MM.1S (cell line): ENCODE measurements at regions not wholly inside any gene's neighbourhood (a gene's known extent, or its start where the extent isn't known, plus 50 kb on each side); places are given as distances from the start of the nearest gene placed in this dataset.

Experiments
- DNase-seq: peaks from one replicate; pipeline ENCODE4 v3.0.0-alpha.2; 2015
- H2AFZ ChIP-seq: fragments of 300-600 bp; sonication (generic); 2 replicates; pipeline ENCODE4 v1.6.0; 2016; ENCODE audit warnings: antibody characterized with exemption, low read length
- H3F3A ChIP-seq: fragments of 300-600 bp; sonication (generic); 2 replicates; pipeline ENCODE4 v1.6.1; 2016; ENCODE audit warnings: mild to moderate bottlenecking, antibody characterized with exemption, low read length, moderate library complexity, mixed read lengths; ENCODE audit not compliant: insufficient read depth
- H3K27ac ChIP-seq: fragments of 300-600 bp; sonication (generic); 2 replicates; pipeline ENCODE4 v1.5.1; 2016; ENCODE audit warnings: mild to moderate bottlenecking, low read length
- H3K27me3 ChIP-seq: fragments of 300-600 bp; sonication (generic); replicated peaks from 2 replicates; pipeline ENCODE4 v1.6.0; 2016; ENCODE audit warnings: low read length; ENCODE audit not compliant: insufficient read depth
- H3K36me3 ChIP-seq: fragments of 300-600 bp; sonication (generic); replicated peaks from 2 replicates; pipeline ENCODE4 v1.6.1; 2016; ENCODE audit warnings: mild to moderate bottlenecking, low read length, mixed read lengths; ENCODE audit not compliant: insufficient read depth
- H3K4me1 ChIP-seq: fragments of 300-600 bp; sonication (generic); 2 replicates; pipeline ENCODE4 v1.6.1; 2016; ENCODE audit warnings: low read length, mixed read lengths
- H3K4me2 ChIP-seq: fragments of 300-600 bp; sonication (generic); 2 replicates; pipeline ENCODE4 v1.6.0; 2016; ENCODE audit warnings: low read depth, low read length
- H3K4me3 ChIP-seq: fragments of 300-600 bp; sonication (generic); 2 replicates; pipeline ENCODE4 v1.5.1; 2016; ENCODE audit warnings: low read length, mixed read lengths
- H3K79me2 ChIP-seq: fragments of 300-600 bp; sonication (generic); 2 replicates; pipeline ENCODE4 v1.6.1; 2016; ENCODE audit warnings: mixed run types, low read length, mixed read lengths
- H3K9ac ChIP-seq: fragments of 300-600 bp; sonication (generic); 2 replicates; pipeline ENCODE4 v1.6.1; 2016; ENCODE audit warnings: low read length, mixed read lengths
- H3K9me2 ChIP-seq: fragments of 300-600 bp; sonication (generic); replicated peaks from 2 replicates; pipeline ENCODE4 v1.6.1; 2016; ENCODE audit warnings: mild to moderate bottlenecking, low read length, mixed read lengths; ENCODE audit not compliant: insufficient read depth
- H3K9me3 ChIP-seq: fragments of 300-600 bp; sonication (generic); replicated peaks from 2 replicates; pipeline ENCODE4 v1.6.1; 2016; ENCODE audit warnings: mild to moderate bottlenecking, low read length, mixed read lengths; ENCODE audit not compliant: insufficient read depth
- H4K20me1 ChIP-seq: fragments of 300-600 bp; sonication (generic); 2 replicates; pipeline ENCODE4 v1.6.1; 2016; ENCODE audit warnings: mild to moderate bottlenecking, low read length, moderate library complexity, mixed read lengths; ENCODE audit not compliant: insufficient read depth
- EZH2 ChIP-seq: fragments of 300-600 bp; sonication (generic); optimal IDR thresholded peaks from 2 replicates; pipeline ENCODE3; 2017; ENCODE audit warnings: low read depth, mild to moderate bottlenecking, antibody characterized with exemption, low read length, mixed read lengths
- EZH2phosphoT487 ChIP-seq: fragments of 300-600 bp; sonication (generic); IDR thresholded peaks from 2 replicates; pipeline ENCODE4 v1.6.1; 2018; ENCODE audit warnings: antibody characterized with exemption, low read length
- TF ChIP-seq, protein P1 (sequence below): fragments of 300-600 bp; sonication (generic); IDR thresholded peaks from 2 replicates; pipeline ENCODE4 v1.5.1; 2016; ENCODE audit warnings: antibody characterized with exemption, low read length, mixed read lengths

- Histone ChIP-seq H3F3A (0 out of 2 replicates have a peak, but pooled peaks cover under 1% of the 10 kb centered on the region), H4K20me1 (no peaks in the 10 kb centered on the region), H3K27me3 (no peaks in the 10 kb centered on the region), H3K4me1 (peaks cover 21% of the 10 kb centered on the region), H2AFZ (no peak overlapping the region), H3K4me3 (no peak overlapping the region), H3K9ac (no peak overlapping the region), H3K9me2 (no peaks in the 10 kb centered on the region), H3K27ac (no peak overlapping the region), H3K9me3 (no peaks in the 10 kb centered on the region), H3K79me2 (no peaks in the 10 kb centered on the region), H3K4me2 (no peak overlapping the region), H3K36me3 (no peaks in the 10 kb centered on the region)
- no peak for TF ChIP-seq EZH2
- TF ChIP-seq EZH2phosphoT487, result no peak
- TF ChIP-seq, protein P1, sequence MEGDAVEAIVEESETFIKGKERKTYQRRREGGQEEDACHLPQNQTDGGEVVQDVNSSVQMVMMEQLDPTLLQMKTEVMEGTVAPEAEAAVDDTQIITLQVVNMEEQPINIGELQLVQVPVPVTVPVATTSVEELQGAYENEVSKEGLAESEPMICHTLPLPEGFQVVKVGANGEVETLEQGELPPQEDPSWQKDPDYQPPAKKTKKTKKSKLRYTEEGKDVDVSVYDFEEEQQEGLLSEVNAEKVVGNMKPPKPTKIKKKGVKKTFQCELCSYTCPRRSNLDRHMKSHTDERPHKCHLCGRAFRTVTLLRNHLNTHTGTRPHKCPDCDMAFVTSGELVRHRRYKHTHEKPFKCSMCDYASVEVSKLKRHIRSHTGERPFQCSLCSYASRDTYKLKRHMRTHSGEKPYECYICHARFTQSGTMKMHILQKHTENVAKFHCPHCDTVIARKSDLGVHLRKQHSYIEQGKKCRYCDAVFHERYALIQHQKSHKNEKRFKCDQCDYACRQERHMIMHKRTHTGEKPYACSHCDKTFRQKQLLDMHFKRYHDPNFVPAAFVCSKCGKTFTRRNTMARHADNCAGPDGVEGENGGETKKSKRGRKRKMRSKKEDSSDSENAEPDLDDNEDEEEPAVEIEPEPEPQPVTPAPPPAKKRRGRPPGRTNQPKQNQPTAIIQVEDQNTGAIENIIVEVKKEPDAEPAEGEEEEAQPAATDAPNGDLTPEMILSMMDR, result no peak
- DNase-seq, result no peak
Observed at GRCh38 chr6:105499136-105499870, 96.4 kb upstream of the PREP start.

DNA sequence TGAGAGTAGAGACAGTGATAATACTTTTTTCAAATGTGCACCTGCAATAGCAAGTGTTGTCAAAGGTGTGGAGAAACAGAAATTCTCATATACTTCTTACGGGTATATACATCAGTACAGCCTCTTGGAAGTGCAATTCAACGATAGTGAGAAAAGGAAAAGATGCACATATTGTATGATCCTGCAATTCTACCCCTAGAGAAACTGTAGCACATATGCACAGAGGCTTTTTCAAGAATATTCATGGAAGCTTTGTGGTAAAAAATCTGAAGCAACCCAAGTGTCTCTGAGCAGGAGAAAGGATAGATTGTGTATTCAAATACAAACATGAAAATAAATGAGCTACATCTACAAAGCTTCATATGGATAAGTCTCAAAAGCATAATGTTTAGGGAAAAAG lies 94.7 kb upstream of the PREP start:
- H3K27me3 ChIP-seq, result no peaks in the 10 kb centered on the region
- no peak overlapping the region for H2AFZ ChIP-seq
- H3K79me2 ChIP-seq, result no peaks in the 10 kb centered on the region
- H3K9me2 ChIP-seq, result no peaks in the 10 kb centered on the region
- H3K4me2 ChIP-seq, result no peak overlapping the region
- no peak overlapping the region for H3K9ac ChIP-seq
- no peak overlapping the region for H3K27ac ChIP-seq
- no peaks in the 10 kb centered on the region for H3K9me3 ChIP-seq
- no peak overlapping the region for H3K4me3 ChIP-seq
- no peaks in the 10 kb centered on the region for H3K36me3 ChIP-seq
- no peak for DNase-seq
- H3K4me1 ChIP-seq, result peaks cover 37% of the 10 kb centered on the region
- H3F3A ChIP-seq, result peaks cover 8% of the 10 kb centered on the region
- H4K20me1 ChIP-seq, result no peaks in the 10 kb centered on the region
- no peak for TF ChIP-seq EZH2
- TF ChIP-seq, protein P1, result no peak
- no peak for TF ChIP-seq EZH2phosphoT487

DNA sequence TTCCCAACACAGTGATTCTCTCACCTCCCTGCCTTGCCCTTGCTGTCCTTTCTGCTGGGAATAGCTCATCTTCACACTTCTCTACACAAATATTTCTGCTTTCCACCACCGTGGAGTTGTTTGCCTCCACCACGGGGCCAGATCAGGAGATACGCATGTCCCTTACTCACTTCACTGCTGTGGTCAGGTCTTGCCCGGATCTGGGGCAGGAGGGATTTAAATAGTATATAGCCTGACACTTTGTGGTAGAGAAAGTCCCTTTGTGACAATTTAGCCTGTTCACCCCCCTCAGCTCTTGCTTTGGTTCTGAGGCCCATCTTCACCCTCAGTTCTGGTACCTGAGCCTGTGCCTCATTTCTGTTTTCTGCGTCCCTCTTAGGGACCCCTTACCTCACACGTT lies 92.6 kb upstream of the PREP start:
- H3K27me3 ChIP-seq, result no peaks in the 10 kb centered on the region
- H3K4me2 ChIP-seq, result no peak overlapping the region
- peaks cover 39% of the 10 kb centered on the region for H3K4me1 ChIP-seq
- no peak overlapping the region for H3K9ac ChIP-seq
- no peak overlapping the region for H3K27ac ChIP-seq
- TF ChIP-seq EZH2, result no peak
- TF ChIP-seq, protein P1, result no peak
- TF ChIP-seq EZH2phosphoT487, result no peak
- DNase-seq, result no peak
- no peaks in the 10 kb centered on the region for H4K20me1 ChIP-seq
- no peaks in the 10 kb centered on the region for H3K36me3 ChIP-seq
- peaks cover 8% of the 10 kb centered on the region for H3F3A ChIP-seq
- no peaks in the 10 kb centered on the region for H3K9me3 ChIP-seq
- H3K9me2 ChIP-seq, result no peaks in the 10 kb centered on the region
- H3K79me2 ChIP-seq, result no peaks in the 10 kb centered on the region
- H2AFZ ChIP-seq, result no peak overlapping the region
- no peak overlapping the region for H3K4me3 ChIP-seq
